A549 (cell line): ENCODE measurements at regions not wholly inside any gene's neighbourhood (a gene's known extent, or its start where the extent isn't known, plus 50 kb on each side); places are given as distances from the start of the nearest gene placed in this dataset.

Experiments used
- CBX8 ChIP-seq: fragments of 200-600 bp; sonication (generic); IDR thresholded peaks from 2 replicates; pipeline ENCODE4 v1.6.1; 2016
- EHMT2 ChIP-seq: fragments of 200-600 bp; sonication (generic); IDR thresholded peaks from 2 replicates; pipeline ENCODE4 v1.6.1; 2016; ENCODE audit warnings: antibody characterized with exemption, low read depth, mild to moderate bottlenecking, moderate library complexity
- HDAC2 ChIP-seq: fragments of 200-600 bp; sonication (generic); IDR thresholded peaks from 2 replicates; pipeline ENCODE4 v1.6.1; 2016
- POLR2A ChIP-seq: IDR thresholded peaks from 2 replicates; pipeline ENCODE4 v1.6.1; 2012; ENCODE audit warnings: mild to moderate bottlenecking, low read length
- RNF2 ChIP-seq: fragments of 200-600 bp; sonication (generic); IDR thresholded peaks from 2 replicates; pipeline ENCODE4 v1.6.1; 2016; ENCODE audit warnings: low read depth, mild to moderate bottlenecking, antibody characterized with exemption, moderate library complexity, borderline replicate concordance
- SMC3 ChIP-seq: fragments of >200 bp; sonication (Bioruptor Twin); formaldehyde crosslinking; IDR thresholded peaks from 3 replicates; pipeline ENCODE4 v1.6.1; 2018; ENCODE audit warnings: inconsistent platforms
- TF ChIP-seq, protein P1 (sequence below): fragments of 450-650 bp; IDR thresholded peaks from 2 replicates; pipeline ENCODE4 v1.6.1; 2014; ENCODE audit warnings: antibody characterized with exemption
- TF ChIP-seq, protein P2 (sequence below): fragments of >200 bp; sonication (Bioruptor Twin); formaldehyde crosslinking; IDR thresholded peaks from 3 replicates; pipeline ENCODE4 v1.5.1; 2016
- TF ChIP-seq, protein P3 (sequence below): fragments of 200-600 bp; sonication (generic); IDR thresholded peaks from 2 replicates; pipeline ENCODE4 v1.6.1; 2016; ENCODE audit warnings: antibody characterized with exemption, mild to moderate bottlenecking, moderate library complexity

DNA sequence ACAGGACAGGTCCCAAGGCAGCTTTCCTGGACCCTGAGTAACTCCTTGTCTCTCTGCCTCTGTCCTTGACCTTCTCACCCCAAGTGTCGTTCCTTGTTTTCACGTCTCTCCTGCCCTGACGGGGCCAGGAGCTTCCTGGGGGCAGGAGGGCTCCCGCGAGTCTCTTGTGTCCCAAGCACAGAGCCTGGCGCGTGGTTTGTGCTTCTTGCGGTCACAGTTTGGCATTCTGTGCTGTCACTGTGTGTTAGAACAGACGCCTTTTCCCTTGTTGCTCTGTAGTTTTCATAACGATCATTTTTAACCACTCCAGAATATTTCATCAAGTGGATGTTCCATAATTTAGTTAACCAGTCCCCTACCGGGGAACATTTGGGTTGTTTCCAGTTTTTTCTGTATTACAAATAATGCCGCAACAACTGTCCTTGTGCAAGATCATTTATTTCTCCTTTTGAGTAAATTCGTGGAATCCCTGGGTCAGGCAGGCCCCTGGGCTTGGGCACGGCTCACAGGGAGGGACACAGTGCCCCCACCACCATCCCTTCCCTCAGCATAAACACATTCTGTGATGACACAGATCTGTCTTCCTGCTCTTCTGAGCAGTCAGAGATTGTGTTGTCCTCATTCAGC is 71.9 kb downstream of the TSPAN17 start:
- TF ChIP-seq, protein P1, sequence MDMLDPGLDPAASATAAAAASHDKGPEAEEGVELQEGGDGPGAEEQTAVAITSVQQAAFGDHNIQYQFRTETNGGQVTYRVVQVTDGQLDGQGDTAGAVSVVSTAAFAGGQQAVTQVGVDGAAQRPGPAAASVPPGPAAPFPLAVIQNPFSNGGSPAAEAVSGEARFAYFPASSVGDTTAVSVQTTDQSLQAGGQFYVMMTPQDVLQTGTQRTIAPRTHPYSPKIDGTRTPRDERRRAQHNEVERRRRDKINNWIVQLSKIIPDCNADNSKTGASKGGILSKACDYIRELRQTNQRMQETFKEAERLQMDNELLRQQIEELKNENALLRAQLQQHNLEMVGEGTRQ: no peak
- no peak for TF ChIP-seq POLR2A
- no peak for TF ChIP-seq RNF2
- TF ChIP-seq, protein P2, sequence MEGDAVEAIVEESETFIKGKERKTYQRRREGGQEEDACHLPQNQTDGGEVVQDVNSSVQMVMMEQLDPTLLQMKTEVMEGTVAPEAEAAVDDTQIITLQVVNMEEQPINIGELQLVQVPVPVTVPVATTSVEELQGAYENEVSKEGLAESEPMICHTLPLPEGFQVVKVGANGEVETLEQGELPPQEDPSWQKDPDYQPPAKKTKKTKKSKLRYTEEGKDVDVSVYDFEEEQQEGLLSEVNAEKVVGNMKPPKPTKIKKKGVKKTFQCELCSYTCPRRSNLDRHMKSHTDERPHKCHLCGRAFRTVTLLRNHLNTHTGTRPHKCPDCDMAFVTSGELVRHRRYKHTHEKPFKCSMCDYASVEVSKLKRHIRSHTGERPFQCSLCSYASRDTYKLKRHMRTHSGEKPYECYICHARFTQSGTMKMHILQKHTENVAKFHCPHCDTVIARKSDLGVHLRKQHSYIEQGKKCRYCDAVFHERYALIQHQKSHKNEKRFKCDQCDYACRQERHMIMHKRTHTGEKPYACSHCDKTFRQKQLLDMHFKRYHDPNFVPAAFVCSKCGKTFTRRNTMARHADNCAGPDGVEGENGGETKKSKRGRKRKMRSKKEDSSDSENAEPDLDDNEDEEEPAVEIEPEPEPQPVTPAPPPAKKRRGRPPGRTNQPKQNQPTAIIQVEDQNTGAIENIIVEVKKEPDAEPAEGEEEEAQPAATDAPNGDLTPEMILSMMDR: no peak
- TF ChIP-seq EHMT2: no peak
- no peak for TF ChIP-seq CBX8
- no peak for TF ChIP-seq HDAC2
- no peak for TF ChIP-seq SMC3
- TF ChIP-seq, protein P3, sequence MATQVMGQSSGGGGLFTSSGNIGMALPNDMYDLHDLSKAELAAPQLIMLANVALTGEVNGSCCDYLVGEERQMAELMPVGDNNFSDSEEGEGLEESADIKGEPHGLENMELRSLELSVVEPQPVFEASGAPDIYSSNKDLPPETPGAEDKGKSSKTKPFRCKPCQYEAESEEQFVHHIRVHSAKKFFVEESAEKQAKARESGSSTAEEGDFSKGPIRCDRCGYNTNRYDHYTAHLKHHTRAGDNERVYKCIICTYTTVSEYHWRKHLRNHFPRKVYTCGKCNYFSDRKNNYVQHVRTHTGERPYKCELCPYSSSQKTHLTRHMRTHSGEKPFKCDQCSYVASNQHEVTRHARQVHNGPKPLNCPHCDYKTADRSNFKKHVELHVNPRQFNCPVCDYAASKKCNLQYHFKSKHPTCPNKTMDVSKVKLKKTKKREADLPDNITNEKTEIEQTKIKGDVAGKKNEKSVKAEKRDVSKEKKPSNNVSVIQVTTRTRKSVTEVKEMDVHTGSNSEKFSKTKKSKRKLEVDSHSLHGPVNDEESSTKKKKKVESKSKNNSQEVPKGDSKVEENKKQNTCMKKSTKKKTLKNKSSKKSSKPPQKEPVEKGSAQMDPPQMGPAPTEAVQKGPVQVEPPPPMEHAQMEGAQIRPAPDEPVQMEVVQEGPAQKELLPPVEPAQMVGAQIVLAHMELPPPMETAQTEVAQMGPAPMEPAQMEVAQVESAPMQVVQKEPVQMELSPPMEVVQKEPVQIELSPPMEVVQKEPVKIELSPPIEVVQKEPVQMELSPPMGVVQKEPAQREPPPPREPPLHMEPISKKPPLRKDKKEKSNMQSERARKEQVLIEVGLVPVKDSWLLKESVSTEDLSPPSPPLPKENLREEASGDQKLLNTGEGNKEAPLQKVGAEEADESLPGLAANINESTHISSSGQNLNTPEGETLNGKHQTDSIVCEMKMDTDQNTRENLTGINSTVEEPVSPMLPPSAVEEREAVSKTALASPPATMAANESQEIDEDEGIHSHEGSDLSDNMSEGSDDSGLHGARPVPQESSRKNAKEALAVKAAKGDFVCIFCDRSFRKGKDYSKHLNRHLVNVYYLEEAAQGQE: no peak
